Loucy (cell line): ENCODE measurements at regions not wholly inside any gene's neighbourhood (a gene's known extent, or its start where the extent isn't known, plus 50 kb on each side); places are given as distances from the start of the nearest gene placed in this dataset.

Experiments used
- EZH2phosphoT487 ChIP-seq: fragments of 200-600 bp; IDR thresholded peaks from 2 replicates; pipeline ENCODE4 v1.6.1; 2018; ENCODE audit warnings: antibody characterized with exemption, mild to moderate bottlenecking, moderate library complexity, borderline replicate concordance
- TF ChIP-seq, protein P1 (sequence below): fragments of 200-600 bp; sonication (generic); conservative IDR thresholded peaks from 2 replicates; pipeline ENCODE4 v1.5.1; 2014; ENCODE audit warnings: mild to moderate bottlenecking, antibody characterized with exemption, low read length

DNA sequence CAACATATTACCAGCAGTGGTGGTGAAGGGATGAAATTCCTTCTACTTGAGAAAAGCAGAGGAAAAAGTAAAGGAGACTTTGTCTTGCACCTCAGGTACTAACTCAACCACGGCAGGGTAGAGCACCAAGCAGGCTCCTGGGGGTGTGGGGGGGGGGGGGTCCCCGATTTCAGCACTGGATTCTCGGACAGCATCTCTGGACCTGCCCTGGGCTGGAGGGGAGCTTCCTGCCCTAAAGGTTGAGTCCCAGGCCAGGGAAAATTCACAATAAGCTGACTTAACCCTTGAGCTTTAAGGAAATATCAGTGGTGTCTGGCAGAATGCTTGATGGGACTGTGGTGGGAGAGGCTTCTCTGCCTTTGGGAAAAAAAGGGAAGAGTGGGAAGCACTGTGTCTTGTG lies 233.2 kb upstream of the CXADR start:
- no peak for TF ChIP-seq EZH2phosphoT487
- TF ChIP-seq, protein P1, sequence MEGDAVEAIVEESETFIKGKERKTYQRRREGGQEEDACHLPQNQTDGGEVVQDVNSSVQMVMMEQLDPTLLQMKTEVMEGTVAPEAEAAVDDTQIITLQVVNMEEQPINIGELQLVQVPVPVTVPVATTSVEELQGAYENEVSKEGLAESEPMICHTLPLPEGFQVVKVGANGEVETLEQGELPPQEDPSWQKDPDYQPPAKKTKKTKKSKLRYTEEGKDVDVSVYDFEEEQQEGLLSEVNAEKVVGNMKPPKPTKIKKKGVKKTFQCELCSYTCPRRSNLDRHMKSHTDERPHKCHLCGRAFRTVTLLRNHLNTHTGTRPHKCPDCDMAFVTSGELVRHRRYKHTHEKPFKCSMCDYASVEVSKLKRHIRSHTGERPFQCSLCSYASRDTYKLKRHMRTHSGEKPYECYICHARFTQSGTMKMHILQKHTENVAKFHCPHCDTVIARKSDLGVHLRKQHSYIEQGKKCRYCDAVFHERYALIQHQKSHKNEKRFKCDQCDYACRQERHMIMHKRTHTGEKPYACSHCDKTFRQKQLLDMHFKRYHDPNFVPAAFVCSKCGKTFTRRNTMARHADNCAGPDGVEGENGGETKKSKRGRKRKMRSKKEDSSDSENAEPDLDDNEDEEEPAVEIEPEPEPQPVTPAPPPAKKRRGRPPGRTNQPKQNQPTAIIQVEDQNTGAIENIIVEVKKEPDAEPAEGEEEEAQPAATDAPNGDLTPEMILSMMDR, result no peak
